ENCODE measurements at regions not wholly inside any gene's neighbourhood (a gene's known extent, or its start where the extent isn't known, plus 50 kb on each side); places are given as distances from the start of the nearest gene placed in this dataset.

DNA sequence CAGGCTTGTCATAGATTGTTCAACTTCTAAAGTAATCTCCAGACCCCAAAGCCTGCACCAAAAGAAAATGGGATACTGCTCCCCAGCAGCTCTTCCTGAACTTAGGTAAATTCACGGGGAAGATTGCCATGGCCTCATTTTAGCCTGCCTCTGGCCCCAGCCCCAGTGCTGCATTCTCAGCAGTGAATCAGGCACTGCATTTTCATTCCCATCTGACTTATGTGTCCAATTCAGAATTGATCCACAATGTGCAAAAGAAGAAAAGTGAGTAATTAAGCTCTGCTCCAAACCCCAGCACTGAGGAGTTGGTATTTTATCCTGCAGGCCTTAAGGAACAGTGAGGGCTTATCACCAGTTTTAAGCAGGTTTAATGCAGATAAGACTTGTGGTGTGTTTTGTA is 176.4 kb downstream of the KCTD12 start:
- no peak for DNase-seq (ENCODE audit: low read depth)

GRCh38 chr13:76708138-76708688 is 178.0 kb downstream of the KCTD12 start:
- DNase-seq (ENCODE audit: low read depth) (no peak), FAIRE-seq (no peak)
- TF ChIP-seq, protein P1, sequence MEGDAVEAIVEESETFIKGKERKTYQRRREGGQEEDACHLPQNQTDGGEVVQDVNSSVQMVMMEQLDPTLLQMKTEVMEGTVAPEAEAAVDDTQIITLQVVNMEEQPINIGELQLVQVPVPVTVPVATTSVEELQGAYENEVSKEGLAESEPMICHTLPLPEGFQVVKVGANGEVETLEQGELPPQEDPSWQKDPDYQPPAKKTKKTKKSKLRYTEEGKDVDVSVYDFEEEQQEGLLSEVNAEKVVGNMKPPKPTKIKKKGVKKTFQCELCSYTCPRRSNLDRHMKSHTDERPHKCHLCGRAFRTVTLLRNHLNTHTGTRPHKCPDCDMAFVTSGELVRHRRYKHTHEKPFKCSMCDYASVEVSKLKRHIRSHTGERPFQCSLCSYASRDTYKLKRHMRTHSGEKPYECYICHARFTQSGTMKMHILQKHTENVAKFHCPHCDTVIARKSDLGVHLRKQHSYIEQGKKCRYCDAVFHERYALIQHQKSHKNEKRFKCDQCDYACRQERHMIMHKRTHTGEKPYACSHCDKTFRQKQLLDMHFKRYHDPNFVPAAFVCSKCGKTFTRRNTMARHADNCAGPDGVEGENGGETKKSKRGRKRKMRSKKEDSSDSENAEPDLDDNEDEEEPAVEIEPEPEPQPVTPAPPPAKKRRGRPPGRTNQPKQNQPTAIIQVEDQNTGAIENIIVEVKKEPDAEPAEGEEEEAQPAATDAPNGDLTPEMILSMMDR (IDR thresholded peaks at IDR 0.05; ENCODE audit: insufficient read depth, low read length, severe bottlenecking) = no peak
- Histone ChIP-seq H3K36me3 (ENCODE audit: control insufficient read depth, insufficient read depth, low read length) (no peaks in the 10 kb centered on the region), H3K4me3 (ENCODE audit: low read depth, low read length) (no peak overlapping the region), H3K27me3 (ENCODE audit: control insufficient read depth, insufficient read depth, low read length) (no peaks in the 10 kb centered on the region)

More for the DNA sequence above, 176.4 kb downstream of the KCTD12 start:
- Histone ChIP-seq H3K4me3 (ENCODE audit: low read depth, low read length) (no peak overlapping the region), H3K36me3 (ENCODE audit: control insufficient read depth, insufficient read depth, low read length) (no peaks in the 10 kb centered on the region), H3K27me3 (ENCODE audit: control insufficient read depth, insufficient read depth, low read length) (no peaks in the 10 kb centered on the region)
- TF ChIP-seq, protein P1 (IDR thresholded peaks at IDR 0.05; ENCODE audit: insufficient read depth, low read length, severe bottlenecking) = no peak
- no peak for FAIRE-seq

- FAIRE-seq (no peak), DNase-seq (ENCODE audit: low read depth) (peak; percentile 15)
- Histone ChIP-seq H3K4me3 (ENCODE audit: low read depth, low read length) (no peak overlapping the region), H3K27me3 (ENCODE audit: control insufficient read depth, insufficient read depth, low read length) (no peaks in the 10 kb centered on the region), H3K36me3 (ENCODE audit: control insufficient read depth, insufficient read depth, low read length) (no peaks in the 10 kb centered on the region)
- TF ChIP-seq, protein P1 (IDR thresholded peaks at IDR 0.05; ENCODE audit: insufficient read depth, low read length, severe bottlenecking) = no peak
Measured at GRCh38 chr13:76707360-76707759, 178.8 kb downstream of the KCTD12 start.

- no peaks in the 10 kb centered on the region for H3K36me3 ChIP-seq (ENCODE audit: control insufficient read depth, insufficient read depth, low read length)
- TF ChIP-seq, protein P1 (IDR thresholded peaks at IDR 0.05; ENCODE audit: insufficient read depth, low read length, severe bottlenecking) = no peak
- H3K27me3 ChIP-seq (ENCODE audit: control insufficient read depth, insufficient read depth, low read length) = no peaks in the 10 kb centered on the region
- no peak overlapping the region for H3K4me3 ChIP-seq (ENCODE audit: low read depth, low read length)
- no peak for DNase-seq (ENCODE audit: low read depth)
- FAIRE-seq = no peak
Measured at GRCh38 chr13:76703621-76704288, 182.4 kb downstream of the KCTD12 start.

DNA sequence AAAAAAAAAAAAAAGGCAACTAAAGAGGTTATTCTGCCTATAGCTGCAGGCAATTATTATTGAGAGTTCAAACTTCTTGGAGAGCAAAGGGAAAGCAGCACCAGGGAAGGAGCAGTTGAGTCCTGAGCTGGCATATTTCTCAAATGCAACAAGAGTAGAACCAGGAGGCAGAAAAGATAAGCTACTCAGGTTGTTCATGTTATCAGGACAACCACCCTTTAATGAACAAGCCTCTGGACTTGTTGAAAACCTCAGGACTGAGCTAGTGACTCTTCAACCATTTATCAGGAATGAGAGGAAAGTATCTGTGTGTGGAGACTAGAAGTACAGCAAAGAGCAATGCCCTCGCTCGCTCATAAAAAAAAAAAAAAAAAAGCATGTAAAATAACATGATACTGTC is 183.0 kb downstream of the KCTD12 start:
- DNase-seq (ENCODE audit: low read depth) (no peak), FAIRE-seq (no peak)
- H3K4me3 ChIP-seq (ENCODE audit: low read depth, low read length) = no peak overlapping the region
- no peaks in the 10 kb centered on the region for H3K36me3 ChIP-seq (ENCODE audit: control insufficient read depth, insufficient read depth, low read length)
- TF ChIP-seq, protein P1 (IDR thresholded peaks at IDR 0.05; ENCODE audit: insufficient read depth, low read length, severe bottlenecking) = no peak
- no peaks in the 10 kb centered on the region for H3K27me3 ChIP-seq (ENCODE audit: control insufficient read depth, insufficient read depth, low read length)

GRCh38 chr13:76697288-76697687 is 188.9 kb downstream of the KCTD12 start:
- FAIRE-seq = no peak

More at GRCh38 chr13:76697288-76697687, 188.9 kb downstream of the KCTD12 start:
- TF ChIP-seq, protein P1 (IDR thresholded peaks at IDR 0.05; ENCODE audit: insufficient read depth, low read length, severe bottlenecking) = no peak
- Histone ChIP-seq H3K4me3 (ENCODE audit: low read depth, low read length) (no peak overlapping the region), H3K36me3 (ENCODE audit: control insufficient read depth, insufficient read depth, low read length) (no peaks in the 10 kb centered on the region), H3K27me3 (ENCODE audit: control insufficient read depth, insufficient read depth, low read length) (no peaks in the 10 kb centered on the region)
- DNase-seq (ENCODE audit: low read depth) = no peak

Measured in bronchial epithelial cell (primary cell).